Activated effector memory CD4-positive, alpha-beta T cell treated with anti-CD3 and anti-CD28 coated beads, Interleukin-2, amount 50 U/mL, for 16 hours (primary cell): ENCODE measurements at regions not wholly inside any gene's neighbourhood (a gene's known extent, or its start where the extent isn't known, plus 50 kb on each side); places are given as distances from the start of the nearest gene placed in this dataset.
"Not testable (repeated sequence)": the region's sequence is repeated elsewhere in the genome, so short reads cannot be mapped to it uniquely, and the experiment has no call there.

Experiments used
- DNase-seq: peaks from one replicate; pipeline ENCODE4 v3.0.0-alpha.2; 2020

- DNase-seq = no peak
These were observed 172.7 kb upstream of the IL15 start for GRCh38 chr4:141463678-141464077.

DNA sequence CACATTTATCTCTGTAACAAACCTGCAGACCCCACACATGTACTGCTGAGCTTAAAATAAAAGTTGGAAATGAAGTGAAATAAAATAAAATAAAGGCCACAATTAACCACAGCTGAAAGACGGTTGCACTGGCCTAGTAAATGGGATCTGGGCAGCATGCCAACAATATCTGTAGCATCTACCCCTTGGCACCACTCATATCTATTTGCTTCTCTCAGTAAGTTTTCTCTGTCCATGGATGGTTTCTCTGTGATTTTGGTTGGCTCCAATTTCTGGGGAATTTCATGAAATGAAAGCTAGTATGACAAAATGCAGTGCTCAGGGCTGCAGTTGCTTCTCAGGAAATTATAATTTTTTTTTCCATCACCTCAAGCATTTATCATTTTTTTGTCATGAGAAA is 172.0 kb upstream of the IL15 start:
- no peak for DNase-seq

GRCh38 chr4:141465171-141465570 is 171.2 kb upstream of the IL15 start:
- DNase-seq = no peak

- no peak for DNase-seq
These were observed 169.2 kb upstream of the IL15 start for GRCh38 chr4:141467225-141467624.

DNA sequence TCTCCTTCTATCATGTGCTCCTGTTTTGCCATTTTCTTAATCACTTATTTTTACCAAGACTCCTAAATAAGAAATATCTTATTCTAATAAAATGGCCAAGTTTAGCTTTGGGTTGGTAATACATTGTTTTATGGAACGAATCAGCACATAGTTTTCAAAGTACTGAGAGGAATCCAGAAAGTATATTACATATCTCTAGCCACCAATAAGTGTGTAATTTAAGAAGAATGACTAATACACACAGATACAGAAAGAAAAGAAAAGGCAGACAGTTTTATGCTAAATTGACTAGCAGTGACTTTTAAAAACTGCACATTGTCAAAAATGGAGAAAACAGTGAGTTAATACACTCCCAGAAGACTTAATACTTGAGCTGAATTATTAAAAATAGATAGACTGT is 167.0 kb upstream of the IL15 start:
- DNase-seq = no peak

DNA sequence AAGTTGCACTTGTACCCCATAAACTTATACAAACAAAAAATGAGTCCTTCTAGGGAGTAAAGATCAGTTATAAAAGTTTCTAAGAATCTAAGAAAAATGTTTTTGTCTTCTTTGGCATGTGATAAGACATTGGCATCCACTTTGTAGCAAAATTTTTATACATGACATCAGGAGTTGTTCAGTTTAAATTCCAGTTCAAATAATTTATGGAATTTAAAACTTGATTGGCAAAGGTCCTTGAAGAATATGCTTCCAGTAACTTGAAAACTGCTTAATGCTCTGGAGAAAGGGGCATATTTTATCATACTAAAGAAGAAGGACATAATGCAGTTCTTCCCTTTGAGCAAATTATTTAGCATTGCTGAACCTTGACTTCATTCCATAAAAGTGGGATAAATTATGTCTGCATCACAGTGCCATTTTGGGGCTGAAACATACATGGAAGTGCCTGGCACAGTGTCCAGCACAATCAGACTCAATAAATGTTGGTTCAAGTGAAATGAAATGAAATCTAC is 163.3 kb upstream of the IL15 start:
- no peak for DNase-seq

DNA sequence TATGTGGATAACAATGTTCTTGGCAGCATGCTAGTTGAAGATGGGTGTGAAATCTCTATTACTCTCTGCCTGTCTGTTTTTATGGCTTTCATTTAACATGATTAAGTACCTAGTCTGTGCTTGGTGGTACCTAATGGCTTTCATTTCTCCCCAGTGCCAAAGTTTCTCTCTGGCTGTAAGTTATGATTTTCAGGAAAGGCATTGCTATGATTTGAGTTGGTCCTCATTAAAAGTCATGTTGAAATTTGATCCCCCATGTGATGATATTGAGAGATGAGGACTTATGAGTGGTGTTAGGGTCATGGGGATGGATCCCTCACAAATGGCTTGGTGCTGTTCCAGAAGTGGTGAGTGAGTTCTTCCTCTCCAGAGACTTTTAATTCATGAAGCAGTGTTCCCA is 162.4 kb upstream of the IL15 start:
- DNase-seq = no peak

DNA sequence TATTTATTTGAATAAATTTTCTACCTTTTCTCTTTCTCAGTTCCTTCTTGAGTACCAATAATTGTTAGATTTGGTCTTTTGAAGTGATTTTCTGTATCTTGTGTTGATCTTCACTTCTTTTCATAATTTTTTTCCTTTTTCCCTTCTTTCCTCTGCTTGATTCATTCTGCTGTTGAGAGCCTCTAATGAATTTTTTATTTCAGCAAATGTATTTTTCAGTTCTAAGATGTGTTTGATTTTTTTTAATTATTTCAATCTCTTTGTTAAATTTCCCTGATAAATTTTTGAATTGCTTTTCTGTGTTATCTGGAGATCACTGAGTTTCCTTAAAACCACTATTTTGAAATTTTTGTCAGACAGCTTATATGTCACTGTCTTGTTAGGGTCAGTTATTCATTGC is 155.4 kb upstream of the IL15 start:
- no peak for DNase-seq

- DNase-seq = not testable (repeated sequence)
These were observed 152.1 kb upstream of the IL15 start for GRCh38 chr4:141484298-141484697.

- DNase-seq = no peak
These were observed 149.9 kb upstream of the IL15 start for GRCh38 chr4:141486375-141486997.

GRCh38 chr4:141497627-141498026 is 138.8 kb upstream of the IL15 start:
- DNase-seq = no peak

- no peak for DNase-seq
These were observed 137.0 kb upstream of the IL15 start for GRCh38 chr4:141499261-141499853.

- no peak for DNase-seq
These were observed 135.0 kb upstream of the IL15 start for GRCh38 chr4:141501395-141501794.

DNA sequence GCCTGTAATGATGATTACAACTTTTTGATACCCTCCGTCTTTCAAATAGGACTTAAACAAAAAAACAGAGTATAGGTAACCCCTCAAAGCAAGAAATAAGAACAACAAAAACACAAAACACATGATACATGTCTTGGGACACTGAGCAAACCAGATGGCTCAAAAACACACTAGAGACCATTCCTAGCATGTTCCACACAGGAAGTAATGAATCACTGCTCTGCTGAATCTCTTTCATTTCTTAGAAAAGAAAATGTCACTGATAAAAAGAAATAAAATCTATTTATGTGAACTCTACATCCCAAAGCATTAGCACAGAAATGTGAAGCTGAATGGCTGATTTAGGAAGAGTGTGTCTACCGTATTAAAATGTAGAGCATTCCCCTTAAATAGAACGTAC is 134.5 kb upstream of the IL15 start:
- no peak for DNase-seq

DNA sequence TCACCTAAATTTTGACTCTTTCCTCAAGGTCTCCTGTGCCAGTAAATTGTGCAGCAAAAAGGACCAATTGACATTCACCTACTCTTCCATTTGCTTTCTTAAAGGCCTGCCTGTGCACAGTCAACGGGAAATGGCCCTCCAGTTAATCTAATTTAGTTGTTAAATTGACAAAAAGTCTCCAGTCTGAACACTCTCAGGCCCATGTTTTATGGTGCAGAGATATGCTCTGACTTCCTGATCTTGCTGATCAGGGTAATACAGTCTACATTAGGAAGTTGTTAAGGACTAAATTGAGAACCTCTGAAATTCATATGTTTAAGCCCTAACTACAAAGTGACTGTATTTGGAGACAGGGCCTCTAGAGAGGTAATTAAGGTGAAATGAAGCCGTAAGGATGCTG is 133.6 kb upstream of the IL15 start:
- no peak for DNase-seq

GRCh38 chr4:141503260-141503659 is 133.1 kb upstream of the IL15 start:
- DNase-seq = no peak

DNA sequence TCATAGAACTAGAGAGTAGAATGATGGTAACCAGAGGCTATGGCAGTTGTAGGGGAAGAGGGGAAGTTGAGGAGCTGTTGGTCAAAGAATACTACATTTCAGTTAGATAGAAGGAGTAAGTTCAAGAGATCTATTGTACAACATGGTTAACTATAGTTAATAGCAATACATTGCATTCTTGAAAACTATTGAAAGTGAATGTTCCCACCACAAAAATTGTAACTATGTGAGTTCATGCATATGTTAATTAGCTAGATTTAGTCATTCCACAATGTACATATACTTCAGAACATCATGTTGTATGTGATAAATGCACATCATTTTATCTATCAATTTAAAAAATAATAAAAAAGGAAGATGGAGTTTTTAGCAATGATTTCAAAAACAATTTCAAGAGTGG is 125.3 kb upstream of the IL15 start:
- DNase-seq = no peak

DNA sequence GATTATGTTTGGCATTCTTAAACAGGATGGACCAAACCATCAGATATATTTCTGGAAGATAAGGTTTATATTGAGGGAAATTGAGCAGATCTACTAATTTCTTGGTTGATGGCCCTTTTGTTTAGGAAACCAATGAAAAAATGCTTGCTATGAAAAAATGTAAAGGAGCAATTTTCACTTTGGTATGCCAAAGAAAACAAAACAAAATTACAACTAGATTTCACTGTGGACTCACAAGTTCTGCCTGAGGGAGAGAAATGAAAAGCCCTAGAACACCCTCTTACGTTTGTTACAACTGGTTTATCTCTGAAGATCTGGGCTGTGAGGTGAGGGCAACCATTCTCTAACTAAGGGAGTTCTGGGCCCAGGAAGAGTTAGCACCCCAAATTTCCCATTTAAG is 122.5 kb upstream of the IL15 start:
- no peak for DNase-seq

- DNase-seq = no peak
These were observed 118.2 kb upstream of the IL15 start for GRCh38 chr4:141518222-141518621.

DNA sequence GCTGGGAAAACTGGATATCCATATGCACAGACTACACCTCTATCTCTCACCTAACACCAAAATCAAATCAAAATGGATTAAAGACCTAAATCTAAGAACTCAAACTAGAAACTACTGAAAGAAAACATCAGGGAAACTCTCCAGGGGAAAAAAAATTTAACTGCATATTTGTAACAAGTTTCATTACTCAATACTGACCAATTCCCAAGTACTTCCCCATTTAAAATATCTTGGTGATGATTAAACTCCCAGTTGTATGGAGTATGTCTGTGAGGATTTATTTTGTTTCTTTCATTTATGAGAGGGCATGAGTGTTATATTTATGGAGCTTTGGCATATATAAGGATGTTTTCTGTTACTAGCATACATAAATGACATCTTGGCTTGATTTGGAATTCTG is 112.3 kb upstream of the IL15 start:
- no peak for DNase-seq

DNA sequence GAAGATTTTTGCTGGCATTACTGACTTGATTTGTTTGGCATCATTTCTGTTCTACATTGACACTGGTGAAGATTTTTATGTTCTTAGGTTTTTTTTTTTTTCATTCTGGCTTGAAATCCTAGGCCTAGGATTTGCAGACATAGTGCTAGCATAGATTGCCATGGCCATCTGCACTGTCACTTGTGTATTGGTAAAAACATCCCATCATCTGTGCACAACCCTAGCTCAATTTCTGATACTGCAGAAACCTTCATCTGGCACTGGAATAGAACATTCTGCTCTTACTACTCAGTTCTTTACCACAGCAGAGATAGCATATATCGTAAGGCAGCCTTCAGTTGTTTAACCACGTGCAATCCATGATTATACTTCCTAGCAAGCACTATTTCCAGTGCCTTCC is 111.5 kb upstream of the IL15 start:
- no peak for DNase-seq

DNA sequence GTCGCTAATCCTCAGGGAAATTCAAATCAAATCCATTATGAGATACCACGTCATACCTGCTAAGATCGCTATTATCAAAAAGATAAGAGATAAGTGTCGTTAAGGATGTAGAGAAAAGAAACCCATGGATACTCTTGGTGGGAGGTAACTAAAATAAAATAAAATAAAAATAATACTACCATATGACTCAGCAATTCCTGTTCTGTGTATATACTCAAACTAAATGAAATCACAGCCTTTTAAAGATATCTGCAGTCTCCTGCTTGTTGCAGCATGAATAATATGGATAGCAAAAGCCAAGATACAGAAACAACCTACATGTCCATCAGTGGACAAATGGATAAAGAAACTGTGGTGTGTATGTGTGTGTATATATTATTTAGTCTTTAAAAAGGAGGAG is 105.8 kb upstream of the IL15 start:
- DNase-seq = no peak

DNA sequence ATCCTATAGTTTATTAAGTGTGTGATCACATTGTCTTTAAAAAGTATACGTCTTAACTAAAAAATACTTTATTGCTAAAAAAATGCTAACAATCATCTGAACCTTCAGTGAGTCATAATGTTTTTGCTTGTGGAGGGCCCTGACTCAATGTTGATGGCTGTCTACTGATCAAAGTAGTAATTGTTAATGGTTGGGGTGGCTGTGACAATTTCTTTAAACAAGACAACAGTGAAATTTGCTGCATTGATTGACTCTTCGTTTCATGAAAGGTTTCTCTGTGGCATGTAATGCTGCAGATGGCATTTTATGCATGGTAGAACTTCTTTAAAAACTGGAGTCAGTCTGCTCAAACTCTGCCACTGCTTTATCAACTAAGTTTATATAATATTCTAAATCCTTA is 101.4 kb upstream of the IL15 start:
- DNase-seq = no peak

GRCh38 chr4:141538001-141538400 is 98.4 kb upstream of the IL15 start:
- no peak for DNase-seq

- no peak for DNase-seq
These were observed 95.7 kb upstream of the IL15 start for GRCh38 chr4:141540643-141541042.
